ENCODE measurements at regions not wholly inside any gene's neighbourhood (a gene's known extent, or its start where the extent isn't known, plus 50 kb on each side); places are given as distances from the start of the nearest gene placed in this dataset.
A peak's percentile ranks its signal among the peaks of the same experiment; 100 is the strongest.
"Not testable (repeated sequence)": the region's sequence is repeated elsewhere in the genome, so short reads cannot be mapped to it uniquely, and the experiment has no call there.

- DNase-seq: peak; percentile 22
These were observed 88.4 kb upstream of the ZNF492 start for GRCh38 chr19:22545751-22546150.

- no peak for DNase-seq
These were observed 100.4 kb upstream of the ZNF492 start for GRCh38 chr19:22533761-22534160.

GRCh38 chr19:22532388-22533300 lies 101.5 kb upstream of the ZNF492 start:
- no peak for DNase-seq

- DNase-seq: no peak
These were observed 104.1 kb upstream of the ZNF492 start for GRCh38 chr19:22530042-22530441.

GRCh38 chr19:22528956-22529355 lies 105.2 kb upstream of the ZNF492 start:
- no peak for DNase-seq

- no peak for DNase-seq
These were observed 105.4 kb upstream of the ZNF98 start for GRCh38 chr19:22527554-22527953.

GRCh38 chr19:22526661-22527272 lies 104.6 kb upstream of the ZNF98 start:
- DNase-seq: no peak

GRCh38 chr19:22523940-22524339 lies 101.8 kb upstream of the ZNF98 start:
- no peak for DNase-seq

GRCh38 chr19:22519562-22519961 lies 97.4 kb upstream of the ZNF98 start:
- not testable (repeated sequence) for DNase-seq

- DNase-seq: no peak
These were observed 97.0 kb upstream of the ZNF98 start for GRCh38 chr19:22519152-22519551.

- DNase-seq: no peak
These were observed 95.6 kb upstream of the ZNF98 start for GRCh38 chr19:22517496-22518411.

- no peak for DNase-seq
These were observed 93.3 kb upstream of the ZNF98 start for GRCh38 chr19:22515435-22515834.

GRCh38 chr19:22503524-22503923 lies 81.4 kb upstream of the ZNF98 start:
- no peak for DNase-seq

GRCh38 chr19:22502766-22503165 lies 80.6 kb upstream of the ZNF98 start:
- no peak for DNase-seq

GRCh38 chr19:22498831-22499430 lies 76.8 kb upstream of the ZNF98 start:
- DNase-seq: not testable (repeated sequence)

- no peak for DNase-seq
These were observed 69.6 kb upstream of the ZNF98 start for GRCh38 chr19:22491746-22492145.

GRCh38 chr19:22483514-22483913 lies 61.4 kb upstream of the ZNF98 start:
- not testable (repeated sequence) for DNase-seq

GRCh38 chr19:22472180-22472637 lies 50.1 kb upstream of the ZNF98 start:
- DNase-seq: no peak
